Ishikawa (cell line): ENCODE measurements at regions not wholly inside any gene's neighbourhood (a gene's known extent, or its start where the extent isn't known, plus 50 kb on each side); places are given as distances from the start of the nearest gene placed in this dataset.

ENCODE experiments used
- CEBPB ChIP-seq: IDR thresholded peaks from 2 replicates; pipeline ENCODE4 v1.6.1; 2012
- CREB1 ChIP-seq: IDR thresholded peaks from 2 replicates; pipeline ENCODE4 v1.6.1; 2012; ENCODE audit warnings: low read depth
- EGR1 ChIP-seq: IDR thresholded peaks from 2 replicates; pipeline ENCODE4 v1.6.1; 2012
- EP300 ChIP-seq: IDR thresholded peaks from 2 replicates; pipeline ENCODE4 v1.6.1; 2012; ENCODE audit warnings: borderline replicate concordance
- FOXM1 ChIP-seq: IDR thresholded peaks from 2 replicates; pipeline ENCODE4 v1.6.1; 2012; ENCODE audit warnings: low read depth, borderline replicate concordance
- NFIC ChIP-seq: IDR thresholded peaks from 2 replicates; pipeline ENCODE4 v1.6.1; 2012
- RAD21 ChIP-seq: IDR thresholded peaks from 2 replicates; pipeline ENCODE4 v1.6.1; 2012; ENCODE audit warnings: low read depth
- TAF1 ChIP-seq: IDR thresholded peaks from 2 replicates; pipeline ENCODE4 v1.6.1; 2012; ENCODE audit warnings: low read depth, mild to moderate bottlenecking
- TCF12 ChIP-seq: IDR thresholded peaks from 2 replicates; pipeline ENCODE4 v1.6.1; 2012; ENCODE audit warnings: low read depth
- TEAD4 ChIP-seq: IDR thresholded peaks from 2 replicates; pipeline ENCODE4 v1.6.1; 2012
- YY1 ChIP-seq: IDR thresholded peaks from 2 replicates; pipeline ENCODE4 v1.6.1; 2012; ENCODE audit warnings: low read depth
- ZBTB7A ChIP-seq: IDR thresholded peaks from 2 replicates; pipeline ENCODE4 v1.6.1; 2012; ENCODE audit warnings: low read depth
- TF ChIP-seq, protein P1 (sequence below): IDR thresholded peaks from 2 replicates; pipeline ENCODE4 v1.6.1; 2012; ENCODE audit warnings: low read depth, mild to moderate bottlenecking
- TF ChIP-seq, protein P2 (sequence below): IDR thresholded peaks from 2 replicates; pipeline ENCODE4 v1.6.1; 2012
- TF ChIP-seq, protein P3 (sequence below): IDR thresholded peaks from 2 replicates; pipeline ENCODE4 v1.6.1; 2012

DNA sequence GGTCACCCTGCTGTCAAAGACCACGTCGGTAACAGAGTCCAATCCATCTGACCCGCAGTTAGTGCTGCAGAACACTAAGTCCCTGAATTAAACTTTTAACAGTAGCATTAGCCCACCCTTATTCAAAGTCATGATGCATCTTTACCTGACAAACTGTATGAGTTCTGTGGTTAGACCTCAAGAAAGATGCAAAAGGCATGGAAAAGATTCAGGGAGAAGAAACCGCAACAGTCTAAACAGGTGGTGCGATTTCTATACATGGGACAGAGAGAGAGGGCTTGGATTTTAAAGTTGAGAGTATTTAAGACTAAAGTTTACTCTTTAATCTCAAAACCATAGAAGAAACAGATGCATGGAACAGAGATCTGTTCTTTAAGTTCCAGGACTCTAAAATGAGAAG lies 103.3 kb upstream of the NFE2L3 start:
- TF ChIP-seq CREB1 (no peak), TCF12 (no peak), RAD21 (no peak), TEAD4 (no peak), CEBPB (no peak), EGR1 (no peak), YY1 (no peak), EP300 (no peak), TAF1 (no peak)
- TF ChIP-seq, protein P1, sequence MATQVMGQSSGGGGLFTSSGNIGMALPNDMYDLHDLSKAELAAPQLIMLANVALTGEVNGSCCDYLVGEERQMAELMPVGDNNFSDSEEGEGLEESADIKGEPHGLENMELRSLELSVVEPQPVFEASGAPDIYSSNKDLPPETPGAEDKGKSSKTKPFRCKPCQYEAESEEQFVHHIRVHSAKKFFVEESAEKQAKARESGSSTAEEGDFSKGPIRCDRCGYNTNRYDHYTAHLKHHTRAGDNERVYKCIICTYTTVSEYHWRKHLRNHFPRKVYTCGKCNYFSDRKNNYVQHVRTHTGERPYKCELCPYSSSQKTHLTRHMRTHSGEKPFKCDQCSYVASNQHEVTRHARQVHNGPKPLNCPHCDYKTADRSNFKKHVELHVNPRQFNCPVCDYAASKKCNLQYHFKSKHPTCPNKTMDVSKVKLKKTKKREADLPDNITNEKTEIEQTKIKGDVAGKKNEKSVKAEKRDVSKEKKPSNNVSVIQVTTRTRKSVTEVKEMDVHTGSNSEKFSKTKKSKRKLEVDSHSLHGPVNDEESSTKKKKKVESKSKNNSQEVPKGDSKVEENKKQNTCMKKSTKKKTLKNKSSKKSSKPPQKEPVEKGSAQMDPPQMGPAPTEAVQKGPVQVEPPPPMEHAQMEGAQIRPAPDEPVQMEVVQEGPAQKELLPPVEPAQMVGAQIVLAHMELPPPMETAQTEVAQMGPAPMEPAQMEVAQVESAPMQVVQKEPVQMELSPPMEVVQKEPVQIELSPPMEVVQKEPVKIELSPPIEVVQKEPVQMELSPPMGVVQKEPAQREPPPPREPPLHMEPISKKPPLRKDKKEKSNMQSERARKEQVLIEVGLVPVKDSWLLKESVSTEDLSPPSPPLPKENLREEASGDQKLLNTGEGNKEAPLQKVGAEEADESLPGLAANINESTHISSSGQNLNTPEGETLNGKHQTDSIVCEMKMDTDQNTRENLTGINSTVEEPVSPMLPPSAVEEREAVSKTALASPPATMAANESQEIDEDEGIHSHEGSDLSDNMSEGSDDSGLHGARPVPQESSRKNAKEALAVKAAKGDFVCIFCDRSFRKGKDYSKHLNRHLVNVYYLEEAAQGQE = no peak
- TF ChIP-seq, protein P2, sequence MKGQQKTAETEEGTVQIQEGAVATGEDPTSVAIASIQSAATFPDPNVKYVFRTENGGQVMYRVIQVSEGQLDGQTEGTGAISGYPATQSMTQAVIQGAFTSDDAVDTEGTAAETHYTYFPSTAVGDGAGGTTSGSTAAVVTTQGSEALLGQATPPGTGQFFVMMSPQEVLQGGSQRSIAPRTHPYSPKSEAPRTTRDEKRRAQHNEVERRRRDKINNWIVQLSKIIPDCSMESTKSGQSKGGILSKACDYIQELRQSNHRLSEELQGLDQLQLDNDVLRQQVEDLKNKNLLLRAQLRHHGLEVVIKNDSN = no peak

DNA sequence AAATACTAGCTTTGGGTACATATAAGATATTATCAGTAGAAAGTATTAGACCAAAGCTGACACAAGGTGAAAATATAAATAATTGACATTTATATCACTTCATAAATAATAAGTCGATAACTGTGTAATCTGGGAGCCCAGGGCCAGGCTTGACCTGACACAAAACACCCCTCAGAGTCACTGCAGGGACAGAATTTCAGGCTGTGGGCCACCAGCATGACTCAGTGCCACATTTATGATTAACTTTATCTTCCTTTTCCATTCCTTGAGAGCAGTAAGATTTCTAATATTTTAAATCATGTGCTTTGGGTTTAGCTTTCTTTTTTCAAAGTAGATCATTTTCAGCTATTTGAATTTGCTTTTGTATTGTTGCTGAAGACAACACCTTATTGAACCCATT lies 102.9 kb upstream of the NFE2L3 start:
- TF ChIP-seq, protein P3, sequence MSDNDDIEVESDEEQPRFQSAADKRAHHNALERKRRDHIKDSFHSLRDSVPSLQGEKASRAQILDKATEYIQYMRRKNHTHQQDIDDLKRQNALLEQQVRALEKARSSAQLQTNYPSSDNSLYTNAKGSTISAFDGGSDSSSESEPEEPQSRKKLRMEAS = no peak
- TF ChIP-seq FOXM1 (no peak), ZBTB7A (no peak), NFIC (no peak), EP300 (no peak), RAD21 (no peak), EGR1 (no peak)
- TF ChIP-seq, protein P2 = no peak
- TF ChIP-seq, protein P1 = no peak

DNA sequence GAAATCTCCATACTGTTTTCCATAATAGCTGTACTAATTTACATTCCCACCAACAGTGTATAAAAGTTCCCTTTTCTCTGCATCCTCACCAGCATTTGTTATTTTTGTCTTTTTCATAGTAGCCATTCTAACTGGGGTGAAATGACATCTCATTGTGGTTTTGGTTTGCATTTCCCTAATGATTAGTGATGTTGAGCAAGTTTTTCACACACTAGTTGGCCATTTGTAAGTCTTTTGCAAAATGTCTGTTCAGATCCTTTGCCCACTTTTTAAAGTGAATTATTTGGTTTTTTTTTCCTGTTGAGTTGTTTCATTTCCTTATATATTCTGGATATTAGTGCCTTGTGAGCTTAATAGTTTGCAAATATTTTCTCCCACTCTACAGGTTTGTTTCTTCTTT lies 101.0 kb upstream of the NFE2L3 start:
- no peak for TF ChIP-seq CEBPB
- no peak for TF ChIP-seq FOXM1
- TF ChIP-seq TEAD4 = no peak
- TF ChIP-seq, protein P3 = no peak
- no peak for TF ChIP-seq YY1
- TF ChIP-seq CREB1 = no peak
- no peak for TF ChIP-seq EGR1
- no peak for TF ChIP-seq TCF12
- TF ChIP-seq EP300 = no peak
- no peak for TF ChIP-seq ZBTB7A
- TF ChIP-seq, protein P1 = no peak
- TF ChIP-seq NFIC = no peak

DNA sequence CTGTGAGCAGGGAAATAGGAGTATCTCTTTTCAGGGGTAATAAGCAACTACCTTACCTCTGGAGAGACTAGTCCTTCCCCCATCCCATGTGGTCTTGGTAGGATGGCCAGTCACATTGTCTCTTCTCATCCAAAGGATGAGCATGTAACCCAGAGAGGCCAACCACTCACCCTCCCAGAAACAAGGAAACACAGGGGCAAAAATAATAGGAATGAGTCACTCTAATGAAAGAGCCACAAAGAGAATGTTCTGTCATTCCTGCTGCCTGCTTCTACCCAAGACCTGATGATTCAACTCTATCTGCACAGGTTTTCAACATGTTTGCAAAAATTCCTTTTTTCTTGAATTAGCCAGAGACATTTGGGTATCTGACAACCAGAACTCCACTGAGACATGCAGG lies 99.3 kb upstream of the NFE2L3 start:
- TF ChIP-seq CREB1 = no peak
- TF ChIP-seq EGR1 = no peak
- TF ChIP-seq FOXM1 = no peak
- no peak for TF ChIP-seq EP300
- TF ChIP-seq, protein P1 = no peak
- TF ChIP-seq ZBTB7A = no peak
- TF ChIP-seq, protein P2 = no peak
- no peak for TF ChIP-seq TAF1
- no peak for TF ChIP-seq CEBPB
- no peak for TF ChIP-seq YY1
- no peak for TF ChIP-seq TCF12
- TF ChIP-seq NFIC = no peak
- TF ChIP-seq TEAD4 = no peak
- no peak for TF ChIP-seq RAD21
- TF ChIP-seq, protein P3 = no peak
